ENCODE measurements at regions not wholly inside any gene's neighbourhood (a gene's known extent, or its start where the extent isn't known, plus 50 kb on each side); places are given as distances from the start of the nearest gene placed in this dataset.

DNA sequence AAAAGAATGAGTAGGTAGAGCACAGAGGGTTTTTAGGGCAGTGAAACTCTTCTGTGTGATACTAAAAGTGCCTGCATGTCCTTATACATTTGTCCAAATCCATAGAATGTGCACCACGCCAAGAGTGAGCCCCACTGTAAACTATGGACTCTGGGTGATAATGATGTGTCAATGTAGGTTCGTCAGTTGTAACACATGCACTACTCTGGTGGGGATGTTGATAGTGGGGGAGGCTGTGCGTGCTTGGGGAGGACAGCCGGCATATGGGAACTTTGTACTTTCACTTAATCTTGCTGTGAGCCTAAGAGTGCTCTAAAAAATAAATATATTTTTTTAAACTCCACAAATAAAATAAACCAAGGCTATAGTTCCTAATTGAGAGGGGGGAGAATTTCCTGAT is 319.2 kb downstream of the SHQ1 start:
- no peaks in the 10 kb centered on the region for H3K79me2 ChIP-seq (ENCODE audit: control insufficient read depth in 1 of 2, insufficient read depth in 2 of 2, low read length in 2 of 2)
- peaks cover 0 to 5% (median 1%) of the 10 kb centered on the region in 4 experiments; a peak in 1 of 7 replicates for H3K27me3 ChIP-seq (replicated peaks in 1 of 4; ENCODE audit: control insufficient read depth in 3 of 4, extremely low read depth in 1 of 4, insufficient read depth in 3 of 4, low read length in 3 of 4)
- FAIRE-seq, result no peak
- H3K4me3 ChIP-seq (ENCODE audit: extremely low read depth in 1 of 4, insufficient read depth in 2 of 4, low read depth in 3 of 4, low read length in 4 of 4), result no peak overlapping the region
- POLR2A ChIA-PET (ENCODE audit: partially characterized antibody), result no interaction called here
- H2BK120ac ChIP-seq (replicated peaks; ENCODE audit: low read depth, low read length), result no peak overlapping the region
- peaks cover 6% of the 10 kb centered on the region; the same call in 1 of the 2 replicates for H3K23me2 ChIP-seq (ENCODE audit: low read depth, low read length)
- no peak overlapping the region for H3K56ac ChIP-seq (replicated peaks; ENCODE audit: insufficient read length, low read depth, low read length)
- H3K27ac ChIP-seq (ENCODE audit: low read depth, low read length), result no peak overlapping the region
- H4K91ac ChIP-seq (replicated peaks; ENCODE audit: insufficient read length, low read length), result no peak overlapping the region
- no peak overlapping the region for H2BK15ac ChIP-seq (ENCODE audit: low read length)
- H3K4me2 ChIP-seq (ENCODE audit: insufficient read depth in 1 of 2, low read depth in 2 of 2, low read length in 2 of 2), result no peak overlapping the region
- H2AK5ac ChIP-seq (ENCODE audit: low read depth, low read length), result no peak overlapping the region
- H2AFZ ChIP-seq (ENCODE audit: low read length), result no peak overlapping the region
- H4K5ac ChIP-seq (ENCODE audit: insufficient read length, low read depth, low read length), result no peak overlapping the region
- no peak overlapping the region for H3K14ac ChIP-seq (ENCODE audit: insufficient read length)
- H3K79me1 ChIP-seq (ENCODE audit: low read depth, low read length), result no peaks in the 10 kb centered on the region
- no peak overlapping the region for H4K8ac ChIP-seq (ENCODE audit: extremely low read depth, insufficient read depth, low read length)
- H2BK12ac ChIP-seq (ENCODE audit: low read depth, low read length), result no peak overlapping the region
- no peak overlapping the region for H3K4ac ChIP-seq (replicated peaks; ENCODE audit: insufficient read length, low read depth, low read length)
- no peaks in the 10 kb centered on the region for H3K4me1 ChIP-seq (replicated peaks in 1 of 4; ENCODE audit: control insufficient read depth in 3 of 4, insufficient read depth in 4 of 4, low read length in 3 of 4)
- H2BK20ac ChIP-seq (ENCODE audit: low read length), result no peak overlapping the region
- no peak for TF ChIP-seq CHD2 (IDR thresholded peaks at IDR 0.05; ENCODE audit: low read length)
- no peak for TF ChIP-seq JUN (IDR thresholded peaks at IDR 0.05; ENCODE audit: low read depth, low read length)
- no peak for TF ChIP-seq ASH2L (IDR thresholded peaks at IDR 0.05; ENCODE audit: low read length)
- CTCF ChIA-PET (ENCODE audit: partially characterized antibody), result interaction anchor here (0.9 kb wide), 1 partner anchor 17 kb away, joined by 3 read pairs; no protein-coding TSS in a partner anchor
- no peaks in the 10 kb centered on the region; a peak in 1 of 4 replicates for H3K9me3 ChIP-seq (ENCODE audit: insufficient read depth in 2 of 2, low read depth in 1 of 2, low read length in 1 of 2)
- H4K20me1 ChIP-seq (replicated peaks in 1 of 2; ENCODE audit: control insufficient read depth in 1 of 2, insufficient read depth in 2 of 2, low read length in 2 of 2), result no peaks in the 10 kb centered on the region
- no peak overlapping the region for H2BK5ac ChIP-seq (ENCODE audit: low read depth, low read length)
- no peak overlapping the region for H3K23ac ChIP-seq (ENCODE audit: insufficient read length)
- H3K36me3 ChIP-seq (ENCODE audit: control insufficient read depth in 2 of 4, insufficient read depth in 4 of 4, low read length in 3 of 4), result no peaks in the 10 kb centered on the region
- no peak overlapping the region for H3K9ac ChIP-seq (replicated peaks in 1 of 4; ENCODE audit: extremely low read depth in 1 of 4, low read depth in 3 of 4, low read length in 3 of 4)
- 92% methylated on average over 4 of the region's 4 CpGs; no CpG with 5 or more reads in 1 of the 2 experiments for WGBS, 2 experiments (ENCODE audit: extremely low coverage in 1 of 2, insufficient coverage in 1 of 2, insufficient read length in 1 of 2, insufficient replicate concordance in 2 of 2, low coverage in 1 of 2, low lambda C conversion rate in 2 of 2, missing lambda C conversion rate in 1 of 2)
- H3K18ac ChIP-seq (ENCODE audit: extremely low read depth, low read length), result no peak overlapping the region
- DNase-seq (ENCODE audit: low read depth in 1 of 2, low spot score in 2 of 2), result no peak

Measured in H1 (cell line).